Mucosa of rectum (tissue), 2 donors: ENCODE measurements at regions not wholly inside any gene's neighbourhood (a gene's known extent, or its start where the extent isn't known, plus 50 kb on each side); places are given as distances from the start of the nearest gene placed in this dataset.

Experiments used
- H3K27ac ChIP-seq, 2 donors: one replicate each; pipeline ENCODE4 v1.7.0; 2013; ENCODE audit warnings: inconsistent platforms in 2 of 2, low read depth in 2 of 2, low read length in 2 of 2
- H3K27me3 ChIP-seq, 2 donors: one replicate each; pipeline ENCODE4 v1.7.0; 2013; ENCODE audit warnings: low read length in 2 of 2; ENCODE audit not compliant: control insufficient read depth in 2 of 2, insufficient read depth in 2 of 2
- H3K36me3 ChIP-seq, 2 donors: one replicate each; pipeline ENCODE4 v1.7.0; 2013; ENCODE audit warnings: low read length in 2 of 2; ENCODE audit not compliant: control insufficient read depth in 2 of 2, insufficient read depth in 2 of 2
- H3K4me1 ChIP-seq, 2 donors: one replicate each; pipeline ENCODE4 v1.7.0; 2013; ENCODE audit warnings: low read length in 2 of 2, mild to moderate bottlenecking in 1 of 2; ENCODE audit not compliant: control insufficient read depth in 2 of 2, insufficient read depth in 2 of 2
- H3K4me3 ChIP-seq, 2 donors: one replicate each; pipeline ENCODE4 v1.7.0; 2013; ENCODE audit warnings: low read length in 2 of 2
- H3K9ac ChIP-seq, 2 donors: one replicate each; pipeline ENCODE4 v1.7.0; 2013; ENCODE audit warnings: low read length in 2 of 2, low read depth in 1 of 2, mild to moderate bottlenecking in 1 of 2
- H3K9me3 ChIP-seq, 2 donors: one replicate each; pipeline ENCODE4 v1.7.0; 2013; ENCODE audit warnings: low read length in 2 of 2; ENCODE audit not compliant: control insufficient read depth in 2 of 2
- donor health status: healthy.
- donor health status: Normal muscosa, but diverticular disease.

GRCh38 chr7:153444641-153445040 is 607.6 kb upstream of the DPP6 start:
- Histone ChIP-seq H3K27me3 (no peaks in the 10 kb centered on the region), H3K4me3 (no peak overlapping the region), H3K9ac (no peak overlapping the region), H3K27ac (no peak overlapping the region), H3K36me3 (no peaks in the 10 kb centered on the region), H3K9me3 (peaks cover 0 to 4% of the 10 kb centered on the region in 2 donors), H3K4me1 (no peaks in the 10 kb centered on the region)

DNA sequence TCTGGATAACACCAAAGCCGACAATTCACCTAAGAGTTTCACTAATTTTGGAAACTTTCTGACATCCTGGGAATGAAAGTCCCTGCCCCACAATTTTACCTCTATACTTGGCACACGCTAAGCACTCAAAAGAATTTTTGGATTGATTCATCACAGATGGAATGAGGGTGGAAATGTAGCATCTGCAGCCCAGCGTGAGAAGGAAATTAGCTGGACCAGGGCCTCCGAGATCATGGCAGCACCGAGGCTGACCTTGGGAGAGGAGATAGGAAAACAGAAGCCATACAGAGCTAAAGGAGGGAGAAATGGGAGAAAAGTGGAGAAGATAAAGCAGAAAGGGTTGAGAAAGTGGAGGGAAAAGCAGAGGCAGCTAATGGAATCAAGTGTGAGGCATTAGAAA is 606.6 kb upstream of the DPP6 start:
- Histone ChIP-seq H3K27ac (no peak overlapping the region), H3K9me3 (peaks cover 0 to 4% of the 10 kb centered on the region in 2 donors), H3K27me3 (no peaks in the 10 kb centered on the region), H3K4me3 (no peak overlapping the region), H3K36me3 (no peaks in the 10 kb centered on the region), H3K9ac (no peak overlapping the region), H3K4me1 (no peaks in the 10 kb centered on the region)

DNA sequence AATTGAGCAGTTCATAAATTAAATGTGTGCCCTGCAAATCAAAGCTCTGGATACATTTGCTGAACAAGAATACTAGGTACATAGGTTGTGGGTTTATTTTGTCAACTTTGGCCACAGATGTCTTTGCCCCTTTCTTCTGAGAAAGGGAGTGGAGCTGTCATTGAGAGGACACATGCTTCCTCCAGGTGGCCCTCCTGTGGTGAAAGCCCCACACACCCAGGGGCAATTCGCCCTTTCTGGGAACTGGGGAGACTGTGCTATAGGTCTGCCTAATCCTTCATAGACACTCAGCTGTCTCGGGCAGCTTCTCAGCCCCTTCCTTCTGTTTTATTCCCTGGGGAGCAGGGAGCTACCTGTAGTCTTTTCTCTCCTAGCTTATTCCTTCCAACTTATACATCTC is 605.7 kb upstream of the DPP6 start:
- no peaks in the 10 kb centered on the region for H3K36me3 ChIP-seq
- no peak overlapping the region for H3K4me3 ChIP-seq
- H3K9me3 ChIP-seq, result no peaks in the 10 kb centered on the region
- no peaks in the 10 kb centered on the region for H3K4me1 ChIP-seq
- H3K27me3 ChIP-seq, result no peaks in the 10 kb centered on the region
- no peak overlapping the region for H3K27ac ChIP-seq
- no peak overlapping the region for H3K9ac ChIP-seq

- H3K36me3 ChIP-seq, result no peaks in the 10 kb centered on the region
- H3K27me3 ChIP-seq, result no peaks in the 10 kb centered on the region
- H3K27ac ChIP-seq, result no peak overlapping the region
- H3K9ac ChIP-seq, result no peak overlapping the region
- no peaks in the 10 kb centered on the region for H3K4me1 ChIP-seq
- no peak overlapping the region for H3K4me3 ChIP-seq
- H3K9me3 ChIP-seq, result no peaks in the 10 kb centered on the region
Observed at GRCh38 chr7:153447011-153447410, 605.2 kb upstream of the DPP6 start.

- no peak overlapping the region for H3K4me3 ChIP-seq
- no peak overlapping the region for H3K9ac ChIP-seq
- no peak overlapping the region for H3K27ac ChIP-seq
- no peaks in the 10 kb centered on the region for H3K9me3 ChIP-seq
- H3K27me3 ChIP-seq, result no peaks in the 10 kb centered on the region
- H3K4me1 ChIP-seq, result no peaks in the 10 kb centered on the region
- no peaks in the 10 kb centered on the region for H3K36me3 ChIP-seq
Observed at GRCh38 chr7:153452661-153453060, 599.5 kb upstream of the DPP6 start.

DNA sequence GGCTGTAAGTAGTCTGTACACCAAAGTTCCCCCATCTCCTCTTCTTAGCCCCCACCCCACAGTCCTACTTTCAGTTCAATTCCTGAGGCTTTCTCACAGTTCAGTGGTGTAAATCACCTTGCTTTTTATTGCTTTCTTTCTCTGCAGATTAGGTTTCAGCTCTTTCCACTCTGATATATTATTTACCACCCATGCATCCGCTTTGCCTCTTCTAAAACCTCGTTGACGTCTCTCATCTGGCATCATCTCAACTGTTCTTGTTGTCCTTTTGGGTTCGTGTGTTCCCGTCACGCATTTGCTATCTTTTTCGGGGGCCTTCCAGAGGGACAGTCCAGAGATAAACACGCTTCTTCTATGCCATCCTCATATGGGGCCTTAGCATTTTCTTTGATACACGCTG is 597.9 kb upstream of the DPP6 start:
- H3K9ac ChIP-seq, result no peak overlapping the region
- H3K4me3 ChIP-seq, result no peak overlapping the region
- no peaks in the 10 kb centered on the region for H3K36me3 ChIP-seq
- no peaks in the 10 kb centered on the region for H3K27me3 ChIP-seq
- H3K9me3 ChIP-seq, result no peaks in the 10 kb centered on the region
- no peaks in the 10 kb centered on the region for H3K4me1 ChIP-seq
- no peak overlapping the region for H3K27ac ChIP-seq

- Histone ChIP-seq H3K36me3 (no peaks in the 10 kb centered on the region), H3K27me3 (no peaks in the 10 kb centered on the region), H3K9ac (no peak overlapping the region), H3K4me3 (no peak overlapping the region), H3K27ac (no peak overlapping the region), H3K4me1 (no peaks in the 10 kb centered on the region), H3K9me3 (peaks cover 0 to 3% of the 10 kb centered on the region in 2 donors)
Observed at GRCh38 chr7:153457746-153458145, 594.5 kb upstream of the DPP6 start.

GRCh38 chr7:153470004-153470671 is 582.1 kb upstream of the DPP6 start:
- H3K27ac ChIP-seq, result no peak overlapping the region

GRCh38 chr7:153472516-153472915 is 579.7 kb upstream of the DPP6 start:
- Histone ChIP-seq H3K9ac (no peak overlapping the region), H3K27ac (no peak overlapping the region), H3K4me3 (no peak overlapping the region), H3K27me3 (no peaks in the 10 kb centered on the region), H3K9me3 (peaks cover 0 to 7% of the 10 kb centered on the region in 2 donors), H3K36me3 (no peaks in the 10 kb centered on the region), H3K4me1 (no peaks in the 10 kb centered on the region)

More at GRCh38 chr7:153470004-153470671, 582.1 kb upstream of the DPP6 start:
- Histone ChIP-seq H3K9ac (no peak overlapping the region), H3K36me3 (no peaks in the 10 kb centered on the region), H3K4me1 (no peaks in the 10 kb centered on the region), H3K4me3 (no peak overlapping the region), H3K9me3 (peaks cover 0 to 7% of the 10 kb centered on the region in 2 donors), H3K27me3 (no peaks in the 10 kb centered on the region)

DNA sequence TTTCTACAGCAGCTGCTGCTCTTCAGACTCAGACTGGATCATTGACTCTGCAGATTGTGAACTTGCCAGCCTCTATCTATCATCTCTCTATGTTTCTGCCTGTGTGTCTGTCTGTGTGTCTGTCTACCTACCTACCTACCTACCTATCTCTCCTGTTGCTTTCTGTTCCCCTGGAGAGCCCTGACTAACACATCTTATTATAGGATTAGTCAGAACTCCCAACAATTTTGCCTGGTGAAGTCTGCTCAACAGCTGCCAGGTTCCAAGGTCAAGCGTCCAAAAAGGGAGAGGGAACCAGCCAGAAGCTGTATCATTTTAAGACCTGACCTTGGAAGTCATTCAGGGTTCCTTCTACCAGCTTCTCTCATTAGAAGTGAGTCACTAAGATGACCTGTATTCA is 579.0 kb upstream of the DPP6 start:
- peaks cover 0 to 7% of the 10 kb centered on the region in 2 donors for H3K9me3 ChIP-seq
- H3K36me3 ChIP-seq, result no peaks in the 10 kb centered on the region
- no peaks in the 10 kb centered on the region for H3K27me3 ChIP-seq
- no peak overlapping the region for H3K4me3 ChIP-seq
- H3K27ac ChIP-seq, result no peak overlapping the region
- no peak overlapping the region for H3K9ac ChIP-seq
- no peaks in the 10 kb centered on the region for H3K4me1 ChIP-seq
